ENCODE measurements at regions not wholly inside any gene's neighbourhood (a gene's known extent, or its start where the extent isn't known, plus 50 kb on each side); places are given as distances from the start of the nearest gene placed in this dataset.

- no peak for TF ChIP-seq MAX (IDR thresholded peaks at IDR 0.05)
- no peak for TF ChIP-seq TCF12 (IDR thresholded peaks at IDR 0.05; ENCODE audit: low read depth)
- TF ChIP-seq YY1 (IDR thresholded peaks at IDR 0.05; ENCODE audit: low read depth): no peak
- TF ChIP-seq EGR1 (IDR thresholded peaks at IDR 0.05): no peak
- TF ChIP-seq EP300 (IDR thresholded peaks at IDR 0.05; ENCODE audit: borderline replicate concordance): no peak
- no peak for TF ChIP-seq NFIC (IDR thresholded peaks at IDR 0.05)
- TF ChIP-seq RAD21 (IDR thresholded peaks at IDR 0.05; ENCODE audit: low read depth): no peak
- TF ChIP-seq CREB1 (IDR thresholded peaks at IDR 0.05; ENCODE audit: low read depth): no peak
- TF ChIP-seq ZBTB7A (IDR thresholded peaks at IDR 0.05; ENCODE audit: low read depth): no peak
- no peak for TF ChIP-seq TEAD4 (IDR thresholded peaks at IDR 0.05)
- no peak for TF ChIP-seq FOXM1 (IDR thresholded peaks at IDR 0.05; ENCODE audit: borderline replicate concordance, low read depth)
- no peak for TF ChIP-seq CEBPB (IDR thresholded peaks at IDR 0.05)
- TF ChIP-seq TAF1 (IDR thresholded peaks at IDR 0.05; ENCODE audit: low read depth): no peak
- TF ChIP-seq USF1 (IDR thresholded peaks at IDR 0.05): no peak
These were observed 220.7 kb downstream of the CRPPA start for GRCh38 chr7:16200591-16200990.

GRCh38 chr7:16193631-16194030 lies 227.7 kb downstream of the CRPPA start:
- TF ChIP-seq ZBTB7A (IDR thresholded peaks at IDR 0.05; ENCODE audit: low read depth) (no peak), MAX (IDR thresholded peaks at IDR 0.05) (no peak), TAF1 (IDR thresholded peaks at IDR 0.05; ENCODE audit: low read depth) (no peak), CREB1 (IDR thresholded peaks at IDR 0.05; ENCODE audit: low read depth) (no peak), USF1 (IDR thresholded peaks at IDR 0.05) (no peak), TEAD4 (IDR thresholded peaks at IDR 0.05) (no peak), NFIC (IDR thresholded peaks at IDR 0.05) (no peak)

- TF ChIP-seq FOXM1 (IDR thresholded peaks at IDR 0.05; ENCODE audit: borderline replicate concordance, low read depth): no peak
These were observed 232.2 kb downstream of the CRPPA start for GRCh38 chr7:16189026-16189715.

- TF ChIP-seq RAD21 (IDR thresholded peaks at IDR 0.05; ENCODE audit: low read depth) (no peak), MAX (IDR thresholded peaks at IDR 0.05) (no peak), REST (IDR thresholded peaks at IDR 0.05; ENCODE audit: low read depth) (no peak), EP300 (IDR thresholded peaks at IDR 0.05; ENCODE audit: borderline replicate concordance) (no peak), TCF12 (IDR thresholded peaks at IDR 0.05; ENCODE audit: low read depth) (no peak), USF1 (IDR thresholded peaks at IDR 0.05) (no peak), EGR1 (IDR thresholded peaks at IDR 0.05) (no peak), YY1 (IDR thresholded peaks at IDR 0.05; ENCODE audit: low read depth) (no peak), CEBPB (IDR thresholded peaks at IDR 0.05) (no peak), TAF1 (IDR thresholded peaks at IDR 0.05; ENCODE audit: low read depth) (no peak), CREB1 (IDR thresholded peaks at IDR 0.05; ENCODE audit: low read depth) (no peak), TEAD4 (IDR thresholded peaks at IDR 0.05) (no peak), NFIC (IDR thresholded peaks at IDR 0.05) (no peak), ZBTB7A (IDR thresholded peaks at IDR 0.05; ENCODE audit: low read depth) (no peak)
These were observed 234.2 kb downstream of the CRPPA start for GRCh38 chr7:16187131-16187530.

- TF ChIP-seq REST (IDR thresholded peaks at IDR 0.05; ENCODE audit: low read depth): no peak
- no peak for TF ChIP-seq CEBPB (IDR thresholded peaks at IDR 0.05)
- TF ChIP-seq YY1 (IDR thresholded peaks at IDR 0.05; ENCODE audit: low read depth): no peak
These were observed 242.8 kb downstream of the CRPPA start for GRCh38 chr7:16178585-16178984.

GRCh38 chr7:16178092-16178491 lies 243.2 kb downstream of the CRPPA start:
- TF ChIP-seq USF1 (IDR thresholded peaks at IDR 0.05) (no peak), YY1 (IDR thresholded peaks at IDR 0.05; ENCODE audit: low read depth) (no peak), EGR1 (IDR thresholded peaks at IDR 0.05) (no peak), FOXM1 (IDR thresholded peaks at IDR 0.05; ENCODE audit: borderline replicate concordance, low read depth) (no peak), EP300 (IDR thresholded peaks at IDR 0.05; ENCODE audit: borderline replicate concordance) (no peak), TCF12 (IDR thresholded peaks at IDR 0.05; ENCODE audit: low read depth) (no peak), NFIC (IDR thresholded peaks at IDR 0.05) (no peak), TAF1 (IDR thresholded peaks at IDR 0.05; ENCODE audit: low read depth) (no peak), ZBTB7A (IDR thresholded peaks at IDR 0.05; ENCODE audit: low read depth) (no peak), CEBPB (IDR thresholded peaks at IDR 0.05) (no peak), RAD21 (IDR thresholded peaks at IDR 0.05; ENCODE audit: low read depth) (no peak), MAX (IDR thresholded peaks at IDR 0.05) (no peak), REST (IDR thresholded peaks at IDR 0.05; ENCODE audit: low read depth) (no peak), CREB1 (IDR thresholded peaks at IDR 0.05; ENCODE audit: low read depth) (no peak), TEAD4 (IDR thresholded peaks at IDR 0.05) (no peak)
